Stimulated activated naive CD4-positive, alpha-beta T cell (primary cell): ENCODE measurements at regions not wholly inside any gene's neighbourhood (a gene's known extent, or its start where the extent isn't known, plus 50 kb on each side); places are given as distances from the start of the nearest gene placed in this dataset.

Experiments used
- DNase-seq, 6 experiments: peaks; one replicate each; lab custom pipeline; 2025; lab: John Stamatoyannopoulos, UW

- no peak for DNase-seq
These were observed 55.0 kb downstream of the SOX4 start for GRCh38 chr6:21648475-21649050.

- no peak for DNase-seq
These were observed 59.8 kb downstream of the SOX4 start for GRCh38 chr6:21653323-21653722.

DNA sequence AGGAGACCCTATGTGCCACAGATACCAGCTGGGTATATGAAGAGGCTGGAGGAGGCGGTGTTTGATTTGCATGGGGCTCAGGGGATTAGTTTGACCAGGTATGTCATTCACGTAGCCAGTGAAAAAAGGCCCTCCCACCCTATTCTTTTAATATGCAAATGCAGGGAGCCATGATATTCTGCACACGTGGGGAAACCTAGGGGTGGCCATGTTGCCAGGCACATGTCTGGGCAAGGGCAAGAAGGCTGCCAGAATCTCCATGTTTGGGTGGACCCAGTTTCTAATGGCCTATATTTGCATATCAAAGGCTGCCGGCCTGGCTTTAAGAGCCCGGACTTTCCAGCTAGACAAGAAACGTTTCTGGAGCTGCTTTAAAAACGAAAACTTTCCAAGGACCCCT lies 60.4 kb downstream of the SOX4 start:
- DNase-seq = no peak

DNA sequence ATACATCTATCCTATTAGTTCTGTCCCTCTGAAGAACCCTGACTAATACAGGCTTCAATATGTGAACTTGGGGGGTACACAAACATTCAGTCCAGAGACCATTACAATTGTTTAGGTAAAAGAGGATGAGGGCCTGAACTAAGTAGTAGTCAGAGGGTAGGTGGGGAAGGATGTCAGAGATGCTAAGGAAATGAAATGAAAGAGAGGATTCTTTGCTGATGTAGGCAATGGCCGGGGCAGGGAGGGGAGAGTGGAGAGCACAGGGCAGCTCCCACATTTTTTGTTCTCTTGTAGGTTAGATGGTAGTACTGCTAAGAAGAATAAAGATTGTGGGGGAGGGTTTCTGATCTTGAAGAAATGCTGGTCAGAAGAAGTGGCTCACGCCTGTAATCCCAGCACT lies 60.8 kb downstream of the SOX4 start:
- DNase-seq = no peak

- DNase-seq = no peak
These were observed 70.4 kb downstream of the SOX4 start for GRCh38 chr6:21663966-21664313.

GRCh38 chr6:21664314-21665109 lies 71.0 kb downstream of the SOX4 start:
- no peak for DNase-seq

GRCh38 chr6:21665110-21665391 lies 71.5 kb downstream of the SOX4 start:
- DNase-seq = no peak

DNA sequence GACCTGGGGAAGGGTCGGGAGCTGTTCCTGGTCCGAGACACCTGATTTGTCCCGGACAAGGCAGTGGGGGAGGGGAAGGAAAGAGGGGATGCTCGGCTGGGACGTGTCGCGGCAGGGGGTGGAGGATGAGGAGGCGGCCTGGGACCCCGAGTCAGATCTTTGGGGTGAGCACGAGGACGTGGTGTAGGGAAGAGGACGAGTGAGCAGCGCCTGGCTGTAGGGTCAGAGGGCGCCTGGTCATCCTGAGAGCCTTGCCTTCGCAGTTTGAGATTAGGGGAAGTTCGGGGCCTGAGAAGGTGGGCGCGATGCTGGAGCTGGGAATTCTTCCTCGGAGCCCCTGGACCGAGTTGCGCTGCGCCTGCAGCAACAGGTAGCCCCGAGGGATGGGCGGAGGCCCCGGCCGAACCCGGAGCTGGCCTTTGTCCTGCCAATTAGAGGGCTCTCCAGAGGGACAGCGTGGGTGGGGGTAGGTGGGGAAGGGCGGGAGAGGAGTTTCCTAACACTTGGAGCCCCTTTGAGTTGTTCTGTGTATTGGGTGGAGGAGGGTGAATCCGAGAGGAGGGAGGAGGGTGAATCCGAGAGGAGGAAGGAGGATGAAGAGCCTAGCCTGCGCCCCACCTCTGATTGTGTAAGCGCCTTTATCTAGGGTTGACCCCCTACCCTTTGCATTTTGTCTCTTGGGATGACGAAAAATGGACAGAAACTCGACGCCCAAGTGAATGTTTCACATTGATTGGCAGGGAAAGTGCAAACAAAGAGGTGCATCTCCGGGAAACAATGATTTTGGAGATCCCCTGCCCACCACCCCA lies 72.0 kb downstream of the SOX4 start:
- DNase-seq = no peak

DNA sequence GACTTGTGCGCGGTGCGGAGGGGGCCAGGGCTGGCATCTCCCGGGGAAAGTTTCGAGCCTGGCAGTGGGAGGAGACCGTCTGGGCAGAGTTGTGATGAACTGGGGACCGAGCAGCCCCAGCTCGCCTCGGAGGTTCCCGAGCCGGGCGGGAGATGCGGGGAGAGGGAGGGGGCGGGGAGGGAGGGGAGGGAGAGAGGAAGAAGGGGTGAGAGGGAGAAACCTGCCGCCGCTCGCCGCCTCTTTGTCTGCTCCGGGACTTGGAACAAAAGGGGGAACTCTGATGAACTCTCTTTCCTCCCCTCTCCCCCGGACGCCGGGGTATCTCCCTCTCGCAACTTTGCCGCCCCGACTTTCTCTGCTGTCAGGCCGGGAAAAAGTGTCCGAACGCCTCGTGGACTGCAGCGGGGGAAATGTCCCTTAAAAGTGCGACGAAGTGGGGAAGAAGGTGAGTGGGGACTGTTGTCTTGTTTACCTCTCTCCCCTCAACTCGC lies 72.7 kb downstream of the SOX4 start:
- DNase-seq = no peak

GRCh38 chr6:21666853-21667681 lies 73.5 kb downstream of the SOX4 start:
- no peak for DNase-seq

DNA sequence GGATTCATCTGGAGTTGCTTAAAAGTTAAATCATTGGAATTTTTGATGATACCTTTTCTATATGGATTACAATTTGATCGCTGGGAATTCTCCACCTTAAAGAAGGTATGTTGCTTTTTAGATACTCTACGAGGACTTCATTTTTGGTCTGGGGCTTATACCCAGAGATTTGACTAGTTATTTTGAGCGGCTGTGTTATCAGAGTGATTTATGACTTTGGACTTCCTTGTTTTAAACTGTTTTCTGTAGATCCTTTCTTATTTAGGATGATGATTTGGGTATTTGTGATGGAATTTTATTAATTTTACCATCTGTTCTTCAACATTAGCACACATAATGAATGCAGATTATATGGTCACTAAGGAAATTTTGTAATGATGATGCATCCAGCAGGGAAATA lies 75.2 kb downstream of the SOX4 start:
- DNase-seq = no peak

- DNase-seq = no peak
These were observed 83.2 kb downstream of the SOX4 start for GRCh38 chr6:21676769-21677168.

GRCh38 chr6:21678990-21679389 lies 85.4 kb downstream of the SOX4 start:
- no peak for DNase-seq

DNA sequence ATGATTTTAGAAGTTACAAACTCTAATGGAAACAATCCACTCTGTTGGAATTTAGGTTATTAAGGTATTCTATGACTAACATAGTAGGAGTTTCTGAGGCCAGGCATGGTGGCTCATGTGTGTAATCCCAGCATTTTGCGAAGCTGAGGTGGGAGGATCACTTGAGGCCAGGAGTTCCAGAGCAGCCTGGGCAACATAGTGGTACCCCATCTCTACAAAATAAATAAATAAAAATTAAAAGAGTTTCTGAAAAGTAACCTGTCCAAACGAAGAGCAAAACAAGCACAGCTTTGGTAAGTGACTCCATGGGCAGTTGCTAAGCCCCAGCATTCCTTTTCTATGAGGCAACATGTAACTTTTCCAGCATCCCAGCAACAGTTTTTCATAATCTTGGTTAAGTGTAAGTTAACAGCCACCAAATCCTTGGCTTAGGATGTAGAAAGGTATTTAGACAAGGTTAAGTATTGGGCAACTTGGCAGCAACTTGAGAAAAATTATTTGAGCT lies 86.3 kb downstream of the SOX4 start:
- DNase-seq = no peak

DNA sequence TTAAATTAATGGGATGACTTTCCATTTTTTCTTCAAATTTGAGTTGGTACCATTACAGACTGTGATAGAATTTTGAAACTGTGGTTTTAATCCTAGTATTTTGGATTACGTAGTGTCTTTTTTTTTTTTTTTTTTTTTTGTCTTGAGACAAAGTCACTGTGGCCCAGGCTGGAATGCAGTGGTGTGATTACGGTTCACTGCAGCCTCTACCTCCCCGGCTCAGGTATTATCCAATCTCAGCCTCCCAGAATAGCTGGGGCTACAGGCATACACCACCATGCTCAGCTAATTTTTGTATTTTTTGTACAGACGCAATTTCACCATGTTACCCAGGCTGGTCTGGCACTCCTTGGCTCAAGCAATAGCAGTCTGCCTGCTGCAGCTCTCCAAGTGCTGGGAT lies 87.1 kb downstream of the SOX4 start:
- DNase-seq = no peak

DNA sequence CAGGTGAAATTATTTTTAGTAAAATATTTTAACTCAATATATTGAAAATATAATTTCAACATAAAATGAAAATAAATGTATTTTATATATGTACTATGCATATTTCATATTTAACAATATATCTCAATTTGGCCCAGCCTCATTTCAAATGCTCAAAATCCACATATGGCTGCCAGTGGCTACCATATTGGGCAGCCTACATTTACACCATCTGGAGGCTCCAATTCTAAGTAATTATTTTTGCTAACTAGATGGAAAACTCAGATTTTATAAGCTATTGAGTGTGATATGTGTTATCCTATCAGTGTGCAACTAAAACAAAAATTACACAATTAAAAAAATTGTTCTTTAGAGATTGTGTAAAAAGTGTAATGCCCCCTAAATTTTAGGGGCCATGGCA lies 96.9 kb downstream of the SOX4 start:
- DNase-seq = no peak

DNA sequence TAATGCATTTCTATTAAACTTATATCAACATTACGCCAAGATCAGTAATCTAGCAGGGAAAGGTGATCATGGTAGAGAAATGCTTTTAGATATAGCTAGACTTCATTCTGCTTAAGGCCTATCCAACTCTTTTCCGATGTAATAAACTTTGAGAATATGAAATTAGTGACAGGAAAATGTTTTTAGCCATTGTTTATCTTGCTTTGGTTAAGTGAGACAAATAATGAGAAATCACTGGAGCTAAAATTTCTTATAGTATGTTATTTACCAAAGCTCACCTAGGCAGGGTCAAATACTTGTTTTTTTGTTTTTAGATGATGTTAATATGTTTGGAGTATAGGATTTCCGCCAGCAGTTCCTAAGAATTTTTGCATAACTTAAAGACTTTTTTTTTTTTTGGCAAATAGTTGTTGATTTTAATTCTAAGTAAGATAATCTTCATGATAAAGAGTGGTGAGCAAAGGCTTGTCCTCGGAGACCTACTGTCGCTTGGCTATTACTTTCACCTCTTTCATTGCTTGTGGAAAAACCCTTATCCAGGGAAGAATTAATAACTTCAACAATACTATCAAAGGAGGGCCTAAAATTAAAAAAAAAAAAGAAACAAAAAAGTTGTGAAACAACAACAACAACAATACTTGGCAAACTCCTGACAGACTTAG lies 98.3 kb downstream of the SOX4 start:
- DNase-seq = no peak

DNA sequence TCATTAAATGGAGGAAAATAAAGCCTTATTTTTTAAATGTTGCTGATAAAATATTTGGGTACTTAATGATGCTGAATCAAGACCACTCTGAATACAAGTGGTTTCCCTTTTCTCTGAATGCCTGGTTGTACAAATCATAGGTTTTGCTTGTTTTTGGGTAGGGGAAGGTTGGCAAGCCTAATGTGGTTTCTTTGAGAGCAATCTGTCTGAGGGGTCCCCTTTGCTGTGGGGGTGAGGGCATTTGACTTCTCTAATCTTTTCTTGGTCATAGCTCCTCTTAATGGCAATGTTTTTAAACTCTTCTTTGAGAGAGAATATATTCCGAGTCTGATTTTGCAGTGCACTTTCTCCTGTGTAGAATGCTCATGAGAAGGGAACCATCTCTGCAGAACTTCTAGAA lies 99.2 kb downstream of the SOX4 start:
- no peak for DNase-seq

- DNase-seq = no peak
These were observed 100.6 kb downstream of the SOX4 start for GRCh38 chr6:21694168-21694567.

DNA sequence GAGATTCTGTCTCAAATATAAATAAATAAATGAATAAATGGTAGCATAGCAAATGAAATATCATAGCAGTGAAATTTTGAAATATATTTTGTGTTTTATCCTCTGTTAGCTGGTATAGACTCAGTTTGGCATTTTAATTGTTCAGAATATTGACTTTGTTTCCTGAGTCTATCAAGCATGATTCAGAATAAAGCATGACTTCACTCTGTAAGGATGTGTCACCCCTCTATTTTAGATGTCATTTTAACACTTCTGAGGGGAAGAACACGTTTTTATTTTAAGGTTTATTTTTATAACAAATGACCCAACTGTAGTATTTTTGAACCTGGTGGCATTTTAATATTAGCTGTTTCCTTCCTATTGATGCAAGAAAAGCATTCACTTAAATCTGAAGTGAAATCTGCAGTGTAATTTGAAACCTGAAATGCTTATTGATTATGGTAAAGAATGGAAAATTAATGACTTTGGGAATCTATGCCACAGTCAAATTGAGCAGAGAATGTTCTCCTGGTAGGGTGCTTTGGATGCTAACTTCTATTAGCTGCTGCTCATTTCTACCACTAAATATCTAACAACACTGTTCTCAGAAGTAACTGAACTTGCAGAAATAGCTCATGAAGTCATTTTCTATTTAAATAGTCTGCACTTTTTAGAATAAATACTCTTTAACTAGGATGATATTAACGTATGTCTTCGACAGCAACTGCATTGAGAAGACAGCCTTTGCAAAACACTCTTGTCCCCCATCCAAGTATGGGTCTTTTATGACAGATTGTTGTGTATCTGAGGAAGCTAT lies 114.2 kb downstream of the SOX4 start:
- DNase-seq = no peak

DNA sequence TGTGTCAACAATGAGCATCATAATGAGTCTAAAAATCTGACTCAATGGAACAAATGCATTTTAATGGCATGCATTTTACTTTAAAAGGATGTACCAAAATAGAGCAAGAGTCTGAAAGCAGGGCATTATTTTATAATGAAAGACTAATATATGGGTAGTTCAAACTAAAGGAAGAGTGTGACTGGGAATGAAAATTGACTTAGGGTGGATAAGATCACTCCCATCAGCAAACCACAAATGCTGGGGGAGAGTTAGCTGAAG lies 114.7 kb downstream of the SOX4 start:
- no peak for DNase-seq
